ENCODE measurements at regions not wholly inside any gene's neighbourhood (a gene's known extent, or its start where the extent isn't known, plus 50 kb on each side); places are given as distances from the start of the nearest gene placed in this dataset.

GRCh38 chr1:4986306-4986705 lies 331.9 kb downstream of the AJAP1 start:
- TF ChIP-seq CTCF (IDR thresholded peaks at IDR 0.05) (no peak), POLR2A (IDR thresholded peaks at IDR 0.05) (no peak)

Data from body of pancreas (tissue), 4 donors.